Small intestine (tissue), 7 donors: ENCODE measurements at regions not wholly inside any gene's neighbourhood (a gene's known extent, or its start where the extent isn't known, plus 50 kb on each side); places are given as distances from the start of the nearest gene placed in this dataset.

Experiments
- DNase-seq, 2 donors: peaks; one replicate each; pipeline versions ENCODE4 v3.0.0 to v3.0.0-alpha.2; 2013
- FAIRE-seq: peaks from 2 replicates; lab custom pipeline; 2012; peaks lifted over from hg19 to GRCh38; lab: Jason Lieb, UNC
- H3K27ac ChIP-seq, 3 donors: one replicate each; pipeline ENCODE4 v1.5.1; 2013; ENCODE audit warnings: low read length in 2 of 3, mild to moderate bottlenecking in 2 of 3, control low read depth in 1 of 3, inconsistent platforms in 1 of 3, low read depth in 1 of 3, moderate library complexity in 1 of 3
- H3K27me3 ChIP-seq, 3 donors: one replicate each; pipeline ENCODE4 v1.6.1; 2013; ENCODE audit warnings: low read length in 3 of 3, inconsistent platforms in 1 of 3; ENCODE audit not compliant: control insufficient read depth in 3 of 3, insufficient read depth in 3 of 3
- H3K36me3 ChIP-seq, 3 donors: one replicate each; pipeline ENCODE4 v1.6.1; 2013; ENCODE audit warnings: low read length in 3 of 3, inconsistent platforms in 1 of 3, low read depth in 1 of 3, mild to moderate bottlenecking in 1 of 3, moderate library complexity in 1 of 3; ENCODE audit not compliant: control insufficient read depth in 3 of 3, insufficient read depth in 2 of 3
- H3K4me1 ChIP-seq, 3 donors: one replicate each; pipeline ENCODE4 v1.6.1; 2013; ENCODE audit warnings: low read length in 2 of 3, inconsistent platforms in 1 of 3, low read depth in 1 of 3, mild to moderate bottlenecking in 1 of 3, moderate library complexity in 1 of 3; ENCODE audit not compliant: control insufficient read depth in 3 of 3, insufficient read depth in 2 of 3
- H3K4me3 ChIP-seq, 3 donors: one replicate each; pipeline ENCODE4 v1.5.1; 2013; ENCODE audit warnings: low read length in 3 of 3, control low read depth in 1 of 3, inconsistent platforms in 1 of 3, low read depth in 1 of 3, mild to moderate bottlenecking in 1 of 3, moderate library complexity in 1 of 3
- H3K9me3 ChIP-seq, 2 donors: one replicate each; pipeline ENCODE4 v1.6.1; 2013; ENCODE audit warnings: low read depth in 1 of 2, low read length in 1 of 2; ENCODE audit not compliant: control insufficient read depth in 2 of 2, insufficient read depth in 1 of 2
- WGBS, 3 donors: extraction: QIAGEN DNeasy Blood & Tissue Kit; methylation state at CpG; one replicate each; pipeline ENCODE4 v1.1.7; 2013; 5-methylcytosine and 5-hydroxymethylcytosine counted together
- donor health status: healthy with polysubstance abuse.
- donor health status: control.
- donor health status: control.
- donor health status: Bipolar disorder and iron deficiency.
- donor health status: healthy.

GRCh38 chr3:73120710-73121109, 59.3 kb downstream of the EBLN2 start:
- no peaks in the 10 kb centered on the region for H3K27me3 ChIP-seq
- WGBS, 3 donors: 75 to 94% (median 75%) methylated on average over 1 of the region's 1 CpG
- no peak for FAIRE-seq
- no peaks in the 10 kb centered on the region for H3K36me3 ChIP-seq
- no peak overlapping the region for H3K27ac ChIP-seq
- no peak for DNase-seq
- H3K4me3 ChIP-seq: no peak overlapping the region
- no peaks in the 10 kb centered on the region for H3K4me1 ChIP-seq
- peaks cover 0 to 6% of the 10 kb centered on the region in 2 donors for H3K9me3 ChIP-seq

DNA sequence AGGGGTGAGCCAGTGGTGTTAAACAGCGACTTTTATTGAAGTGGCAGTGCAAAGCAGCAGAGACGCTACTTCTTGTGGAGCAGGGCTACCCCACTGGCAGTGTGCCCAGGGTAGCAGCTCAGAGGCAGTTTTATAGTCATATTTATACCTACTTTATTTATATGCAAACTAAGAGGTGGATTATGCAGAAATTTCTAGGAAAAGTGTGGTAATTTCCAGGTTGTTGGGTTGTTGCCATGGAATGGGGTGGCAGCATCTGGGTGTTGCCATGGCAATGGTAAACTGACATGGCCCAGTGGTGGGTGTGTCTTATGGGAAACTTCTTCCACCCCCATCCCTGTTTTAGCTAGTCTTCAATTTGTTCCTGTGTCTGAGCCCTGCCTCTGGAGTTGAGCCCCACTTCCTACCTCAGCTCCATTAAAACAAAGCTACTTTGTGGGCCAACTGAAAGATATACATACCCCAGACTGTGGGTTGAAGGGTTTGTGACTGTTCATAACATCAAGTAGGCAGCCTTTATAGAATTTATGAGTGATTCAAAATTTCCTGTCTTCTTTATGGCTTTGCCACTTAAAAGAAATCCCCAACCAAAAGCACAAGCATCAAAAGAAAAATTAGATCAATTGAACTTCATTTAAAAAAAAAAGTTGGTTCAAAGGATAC, 60.3 kb downstream of the EBLN2 start:
- H3K36me3 ChIP-seq: no peaks in the 10 kb centered on the region
- no peak for DNase-seq
- FAIRE-seq: no peak
- H3K9me3 ChIP-seq: peaks cover 0 to 6% of the 10 kb centered on the region in 2 donors
- H3K4me1 ChIP-seq: no peaks in the 10 kb centered on the region
- H3K4me3 ChIP-seq: no peak overlapping the region
- H3K27ac ChIP-seq: no peak overlapping the region
- H3K27me3 ChIP-seq: no peaks in the 10 kb centered on the region
- 72 to 87% (median 81%) methylated on average over 2 of the region's 2 CpGs for WGBS, 3 donors

DNA sequence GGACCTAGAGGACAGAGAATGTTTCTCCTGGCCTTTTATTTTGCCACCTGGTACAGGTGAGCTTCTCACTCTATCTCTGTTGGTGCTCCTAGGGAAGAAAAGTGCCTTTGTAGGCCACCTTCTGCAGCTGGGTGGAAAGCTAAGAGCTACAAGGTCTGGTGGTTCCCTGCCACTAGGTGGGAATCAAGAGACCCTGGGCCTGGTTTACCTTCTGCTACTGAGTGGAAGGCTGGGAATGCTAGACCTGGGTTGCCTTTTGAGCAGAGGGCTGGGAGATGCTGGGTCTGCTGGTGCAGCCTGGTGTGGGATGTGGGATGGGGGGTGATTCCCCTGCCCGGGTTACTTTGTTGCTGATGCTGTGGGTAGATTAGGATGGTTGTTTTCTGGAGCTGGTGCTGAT, 72.6 kb downstream of the EBLN2 start:
- Histone ChIP-seq H3K27me3 (no peaks in the 10 kb centered on the region), H3K4me1 (no peaks in the 10 kb centered on the region), H3K9me3 (peaks cover 0 to 12% of the 10 kb centered on the region in 2 donors), H3K27ac (no peak overlapping the region), H3K4me3 (no peak overlapping the region), H3K36me3 (no peaks in the 10 kb centered on the region)
- DNase-seq (no peak), FAIRE-seq (no peak)
- WGBS, 3 donors: 68 to 80% (median 73%) methylated on average over 1 of the region's 1 CpG

DNA sequence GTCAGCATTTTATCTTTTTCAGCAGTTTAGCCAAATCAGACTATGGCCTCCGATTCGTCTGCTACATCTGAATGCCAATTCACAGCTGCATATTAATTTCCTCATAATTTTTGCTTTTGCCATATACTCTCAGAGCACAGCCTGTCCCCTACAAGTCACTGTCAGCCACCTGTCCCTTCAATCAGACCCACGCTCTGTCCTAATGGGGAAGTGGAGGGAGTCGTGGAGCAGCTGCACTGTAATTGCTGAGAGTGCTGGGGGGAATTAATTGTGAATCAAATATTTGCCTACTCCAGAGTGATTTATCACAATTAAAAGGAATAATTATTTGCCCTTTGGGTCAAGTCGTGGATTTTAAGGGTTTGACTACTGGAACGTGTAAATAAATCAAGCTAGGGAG, 75.5 kb downstream of the EBLN2 start:
- Histone ChIP-seq H3K27ac (no peak overlapping the region), H3K27me3 (no peaks in the 10 kb centered on the region), H3K36me3 (no peaks in the 10 kb centered on the region), H3K9me3 (peaks cover 0 to 12% of the 10 kb centered on the region in 2 donors), H3K4me1 (no peaks in the 10 kb centered on the region), H3K4me3 (no peak overlapping the region)
- FAIRE-seq (no peak), DNase-seq (no peak)
- WGBS, 3 donors: 77 to 79% (median 77%) methylated on average over 6 of the region's 6 CpGs

- Histone ChIP-seq H3K9me3 (peaks cover 0 to 7% of the 10 kb centered on the region in 2 donors), H3K27ac (no peak overlapping the region), H3K27me3 (no peaks in the 10 kb centered on the region), H3K4me1 (no peaks in the 10 kb centered on the region), H3K4me3 (no peak overlapping the region), H3K36me3 (no peaks in the 10 kb centered on the region)
- DNase-seq (no peak), FAIRE-seq (no peak)
- WGBS, 3 donors: 84 to 93% (median 92%) methylated on average over 6 of the region's 6 CpGs
These were observed 76.4 kb downstream of the EBLN2 start for GRCh38 chr3:73137736-73138403.

GRCh38 chr3:73140772-73141442, 79.4 kb downstream of the EBLN2 start:
- DNase-seq: no peak
- Histone ChIP-seq H3K36me3 (no peaks in the 10 kb centered on the region), H3K27ac (no peak overlapping the region), H3K27me3 (no peaks in the 10 kb centered on the region), H3K4me1 (no peaks in the 10 kb centered on the region), H3K9me3 (no peaks in the 10 kb centered on the region), H3K4me3 (no peak overlapping the region)
- whole genome bisulfite sequencing, 3 donors: 74 to 85% (median 79%) methylated on average over 7 of the region's 7 CpGs
- FAIRE-seq: no peak

GRCh38 chr3:73141525-73141924, 80.1 kb downstream of the EBLN2 start:
- no peaks in the 10 kb centered on the region for H3K4me1 ChIP-seq
- no peaks in the 10 kb centered on the region for H3K9me3 ChIP-seq
- no peak overlapping the region for H3K27ac ChIP-seq
- FAIRE-seq (no peak), DNase-seq (no peak)
- 65 to 72% (median 71%) methylated on average over 3 of the region's 3 CpGs for WGBS, 3 donors
- no peak overlapping the region for H3K4me3 ChIP-seq
- no peaks in the 10 kb centered on the region for H3K27me3 ChIP-seq
- no peaks in the 10 kb centered on the region for H3K36me3 ChIP-seq

DNA sequence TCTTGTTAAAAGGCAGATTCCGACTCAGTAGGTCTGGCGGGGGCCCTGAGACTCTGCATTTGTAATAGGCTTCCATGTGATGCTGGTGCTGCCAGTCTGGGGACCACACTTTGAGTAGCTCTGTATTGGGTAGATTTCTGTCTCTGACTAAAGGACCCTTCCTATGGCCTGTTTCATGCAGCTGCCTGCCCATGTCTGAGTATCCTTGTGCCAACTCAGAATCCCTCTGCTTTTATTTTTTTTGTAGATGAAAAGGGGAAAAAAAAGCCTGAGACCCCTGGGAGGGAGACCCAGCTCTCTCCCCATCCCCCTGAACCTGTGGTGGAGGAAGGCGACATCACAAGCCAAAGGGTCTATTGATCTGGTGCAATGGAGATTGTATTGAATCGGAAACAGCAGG, 81.9 kb downstream of the EBLN2 start:
- 91 to 97% (median 93%) methylated on average over 4 of the region's 4 CpGs for WGBS, 3 donors
- DNase-seq: no peak
- H3K4me3 ChIP-seq: no peak overlapping the region
- no peaks in the 10 kb centered on the region for H3K36me3 ChIP-seq
- FAIRE-seq: no peak
- H3K27me3 ChIP-seq: no peaks in the 10 kb centered on the region
- no peaks in the 10 kb centered on the region for H3K4me1 ChIP-seq
- no peak overlapping the region for H3K27ac ChIP-seq
- H3K9me3 ChIP-seq: no peaks in the 10 kb centered on the region
